Cardiac septum (tissue), 1 donor: ENCODE measurements at regions not wholly inside any gene's neighbourhood (a gene's known extent, or its start where the extent isn't known, plus 50 kb on each side); places are given as distances from the start of the nearest gene placed in this dataset.
A peak's percentile ranks its signal among the peaks of the same experiment; 100 is the strongest.
"Not testable (repeated sequence)": the region's sequence is repeated elsewhere in the genome, so short reads cannot be mapped to it uniquely, and the experiment has no call there.

Experiments
- DNase-seq: peaks from one replicate; pipeline ENCODE4 v3.0.0-alpha.2; 2020; ENCODE audit warnings: low spot score
- intact Hi-C: fragments of 100-400 bp; cut with DNase I; formaldehyde crosslinking; loops from one replicate; pipeline ENCODE4 v1.14.0; 2022
- donor health status: DM: no; HTN: no; CAD: no.

DNA sequence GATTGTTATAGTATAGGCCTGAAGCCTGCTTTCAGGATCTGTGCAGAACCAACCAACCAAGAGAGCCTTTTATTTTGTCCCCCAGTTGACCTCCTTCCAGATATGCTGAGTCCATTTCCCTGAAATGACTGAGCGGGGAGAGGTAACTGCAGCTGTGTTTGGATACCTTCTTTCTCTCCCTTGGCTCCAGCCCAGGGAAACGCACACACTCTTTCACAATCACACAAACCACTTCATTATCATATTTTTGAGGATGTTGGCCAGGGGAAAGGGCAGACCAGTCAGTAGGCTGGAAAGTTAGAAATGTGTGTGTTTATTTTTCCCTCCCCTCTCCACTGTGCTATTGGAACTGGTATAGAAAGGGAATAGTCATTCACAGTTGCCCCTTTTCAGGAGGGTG, 417.7 kb upstream of the TBL1XR1 start:
- intact Hi-C loops: loop anchor here (10.0 kb wide), 2 partner anchors 470 to 550 kb away; no protein-coding TSS in a partner anchor
- peak; percentile 88 for DNase-seq

DNA sequence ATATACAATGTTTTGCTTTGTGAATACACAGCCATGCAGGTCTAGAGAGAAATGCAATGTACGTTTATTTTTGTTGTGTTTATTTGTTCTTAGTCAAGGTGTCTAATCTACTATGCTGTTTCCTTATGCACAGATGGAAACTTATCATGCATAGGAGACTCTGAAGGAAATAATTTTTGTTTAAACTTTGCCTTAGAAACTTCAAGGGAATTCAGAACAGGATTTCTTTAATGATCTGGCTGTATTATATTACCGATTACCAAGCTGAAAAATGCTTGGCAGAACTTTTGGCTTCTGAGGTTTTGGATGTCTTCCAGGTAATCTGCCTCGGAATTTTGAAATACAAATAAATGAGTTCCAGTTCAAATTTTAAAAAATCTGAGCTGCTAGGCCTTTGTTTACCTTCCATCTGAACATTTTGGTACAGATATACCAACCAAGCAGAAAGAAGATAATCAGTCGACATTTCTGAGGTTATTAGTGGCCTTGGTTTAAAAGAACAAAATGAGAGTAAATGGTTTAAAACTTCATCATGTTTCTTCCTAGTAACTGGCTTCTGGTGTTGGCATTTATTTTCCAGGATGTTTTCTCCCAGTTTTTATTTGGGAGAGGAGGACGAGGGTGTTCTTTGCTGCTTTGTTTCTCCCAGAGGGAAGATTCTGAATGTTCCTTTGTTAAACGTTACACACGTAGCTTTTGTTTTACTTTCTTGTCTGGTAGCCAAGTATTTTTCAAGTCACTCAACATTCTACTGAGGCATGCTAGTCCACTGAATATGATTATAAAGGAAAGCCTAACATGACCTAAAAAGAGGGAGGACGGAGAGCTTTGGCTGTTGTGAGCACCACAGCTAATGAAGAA, 421.8 kb upstream of the TBL1XR1 start:
- DNase-seq: no peak
- intact Hi-C loops: loop anchor here (10.0 kb wide), 2 partner anchors 466 to 554 kb away; no protein-coding TSS in a partner anchor

DNA sequence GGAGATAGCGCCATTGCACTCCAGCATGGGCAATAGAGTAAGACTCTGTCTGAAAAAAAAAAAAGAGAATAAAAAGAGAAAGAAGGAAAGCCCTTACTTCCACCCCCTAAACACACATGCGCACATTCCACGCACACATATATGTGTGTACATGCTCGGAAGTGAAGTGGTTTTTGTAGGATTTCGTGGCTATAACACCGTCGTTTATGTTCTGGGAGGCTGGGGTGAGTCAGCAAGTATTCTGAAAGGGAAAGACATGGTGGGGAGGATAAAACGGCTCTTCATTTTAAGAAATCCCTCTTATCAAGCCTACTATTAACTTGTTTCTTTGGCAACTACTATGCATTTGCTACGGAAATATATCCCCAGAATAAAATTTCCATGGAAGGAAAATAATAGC, 422.8 kb upstream of the TBL1XR1 start:
- intact Hi-C loops: loop anchor here (10.0 kb wide), 1 partner anchor 425 kb away; the partner anchor contains the start of gene TBL1XR1
- DNase-seq: no peak

DNA sequence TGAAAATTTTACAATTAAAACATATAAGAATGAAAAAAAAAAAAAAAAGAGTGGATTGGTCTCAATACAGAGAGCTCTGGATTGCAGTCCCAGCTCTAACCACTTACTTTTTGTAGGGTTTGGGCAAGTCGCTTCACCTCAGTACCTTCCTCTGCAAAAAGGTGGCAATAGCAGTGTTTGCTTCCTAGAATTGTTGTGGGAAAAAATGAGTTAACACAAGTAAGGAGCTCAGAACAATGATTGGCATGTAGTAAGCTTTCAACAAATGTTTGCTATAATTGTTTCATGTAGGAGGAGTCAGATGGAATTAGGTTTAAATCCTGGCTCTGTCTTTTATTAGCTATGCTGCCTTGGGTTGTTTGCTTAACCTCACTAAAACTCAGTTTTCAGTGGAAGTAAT, 425.2 kb upstream of the TBL1XR1 start:
- intact Hi-C loops: loop anchor here (10.0 kb wide), 1 partner anchor 428 kb away; the partner anchor contains the start of gene TBL1XR1
- no peak for DNase-seq

DNA sequence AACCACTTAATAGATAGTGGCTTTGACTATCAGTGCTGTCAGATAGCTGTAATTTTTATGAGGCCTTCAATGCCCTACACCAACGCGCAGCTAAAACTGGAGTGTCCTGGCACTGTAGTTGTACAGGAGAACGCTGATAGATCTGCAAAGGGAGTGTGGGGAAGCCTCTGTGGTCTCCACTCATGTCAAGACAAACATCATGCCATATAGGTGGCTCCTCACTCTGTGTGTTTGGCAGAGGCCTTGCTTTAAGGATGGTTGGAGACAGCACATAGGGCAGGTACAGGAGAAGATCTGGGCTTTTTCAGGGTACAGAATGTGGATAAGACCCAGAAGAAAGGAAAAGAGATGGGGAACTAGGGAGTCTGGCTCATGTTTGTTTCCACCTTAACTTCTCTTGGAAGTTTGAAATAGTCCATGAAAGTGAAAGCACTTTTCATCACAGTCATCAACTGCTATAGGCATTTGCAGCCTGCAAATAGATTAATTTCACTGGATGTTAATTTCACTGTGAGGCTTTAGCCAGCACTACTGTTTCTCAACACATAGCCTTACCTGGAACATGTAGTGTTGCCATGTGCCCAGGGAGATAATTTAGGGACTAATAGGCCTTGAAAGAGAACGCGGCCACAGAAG, 425.8 kb upstream of the TBL1XR1 start:
- DNase-seq: no peak
- intact Hi-C loops: loop anchor here (10.0 kb wide), 1 partner anchor 428 kb away; the partner anchor contains the start of gene TBL1XR1

DNA sequence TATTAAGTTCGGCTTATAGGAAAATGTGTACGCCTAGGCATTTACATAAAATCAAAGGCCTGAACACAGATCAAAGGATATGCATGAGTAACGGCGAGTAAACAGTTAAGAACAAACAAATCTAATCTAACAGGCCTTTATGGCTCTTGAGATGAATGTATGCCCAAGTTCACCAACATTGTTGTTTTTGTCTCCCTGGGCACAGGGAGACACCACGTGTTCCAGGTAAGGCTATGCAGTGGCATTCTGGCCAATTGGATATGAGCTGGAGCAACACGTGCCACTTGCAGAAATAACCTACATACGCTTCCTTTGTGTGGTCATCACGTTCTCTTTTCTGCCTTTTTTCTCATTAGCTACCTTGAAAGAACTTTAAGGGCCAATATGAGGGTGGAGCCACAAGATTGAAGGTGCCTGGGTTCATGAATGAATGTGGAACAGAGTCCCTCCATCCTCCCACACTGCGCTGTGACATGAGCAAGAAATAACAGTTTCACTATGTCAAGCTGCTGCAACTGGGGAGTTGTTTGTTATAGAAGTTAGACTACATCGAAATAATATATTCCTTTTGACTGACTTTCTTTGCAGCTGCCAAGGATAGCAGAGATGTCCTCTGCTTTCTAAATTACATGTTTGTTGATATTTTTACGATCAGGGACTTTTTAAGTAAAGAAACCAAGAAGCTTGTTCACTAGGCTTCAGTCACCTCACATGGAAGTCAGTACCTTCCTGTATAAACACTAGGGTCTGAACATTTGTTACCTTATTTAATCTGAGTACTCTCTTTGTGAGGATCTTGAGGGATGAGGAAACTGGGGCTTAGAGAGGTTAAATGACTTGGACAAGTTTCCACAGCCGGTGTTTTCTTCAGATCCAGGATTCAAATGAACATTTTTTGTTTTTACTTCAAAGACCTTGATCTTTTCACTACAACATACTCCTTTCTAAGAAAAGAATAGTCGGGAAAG, 427.5 kb upstream of the TBL1XR1 start:
- no peak for DNase-seq
- intact Hi-C loops: loop anchor here (10.0 kb wide), 1 partner anchor 430 kb away; the partner anchor contains the start of gene TBL1XR1

DNA sequence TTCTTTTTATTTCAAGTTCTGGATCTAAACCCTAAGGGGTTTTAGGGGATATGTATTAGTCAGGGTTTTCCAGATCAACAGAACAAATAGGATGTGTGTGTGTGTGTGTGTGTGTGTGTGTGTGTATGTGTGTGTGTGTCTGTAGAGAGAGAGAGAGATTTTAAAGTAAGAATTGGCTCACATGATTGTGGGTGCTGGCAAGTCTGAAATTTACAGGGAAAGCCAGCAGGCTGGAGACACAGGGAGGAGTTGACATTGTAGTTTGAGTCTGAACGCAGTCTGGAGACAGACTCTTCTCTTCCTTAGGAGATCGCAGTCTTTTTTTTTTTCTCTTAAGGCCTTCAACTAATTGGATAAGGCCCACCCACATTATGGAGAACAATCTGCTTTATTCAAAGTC, 428.8 kb upstream of the TBL1XR1 start:
- intact Hi-C loops: loop anchor here (10.0 kb wide), 1 partner anchor 431 kb away; the partner anchor contains the start of gene TBL1XR1
- DNase-seq: no peak

DNA sequence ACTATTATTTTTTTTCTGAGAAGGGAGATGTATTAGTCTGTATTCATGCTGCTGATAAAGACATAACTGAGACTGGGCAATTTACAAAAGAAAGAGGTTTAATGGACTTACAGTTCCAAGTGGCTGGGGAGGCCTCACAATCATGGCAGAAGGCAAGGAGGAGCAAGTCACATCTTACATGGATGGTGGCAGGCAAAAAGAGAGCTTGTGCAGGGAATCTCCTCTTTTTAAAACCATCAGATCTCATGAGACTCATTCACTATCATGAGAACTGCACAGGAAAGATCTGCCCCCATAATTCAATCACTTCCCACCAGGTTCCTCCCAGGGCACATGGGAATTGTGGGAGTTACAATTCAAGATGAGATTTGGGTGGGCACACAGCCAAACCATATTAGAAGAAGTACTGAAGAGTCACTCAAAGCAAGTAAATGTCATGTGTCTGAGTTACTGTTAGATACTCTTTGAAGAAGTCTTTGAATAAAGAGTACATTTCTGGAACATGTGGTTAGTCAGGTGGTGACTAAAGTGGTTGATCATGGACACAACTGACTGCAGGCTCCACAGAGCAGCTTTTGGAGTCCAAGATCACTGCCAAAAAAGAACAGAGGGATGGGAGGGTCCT, 430.9 kb upstream of the TBL1XR1 start:
- intact Hi-C loops: loop anchor here (10.0 kb wide), 1 partner anchor 433 kb away; the partner anchor contains the start of gene TBL1XR1
- DNase-seq: not testable (repeated sequence)

DNA sequence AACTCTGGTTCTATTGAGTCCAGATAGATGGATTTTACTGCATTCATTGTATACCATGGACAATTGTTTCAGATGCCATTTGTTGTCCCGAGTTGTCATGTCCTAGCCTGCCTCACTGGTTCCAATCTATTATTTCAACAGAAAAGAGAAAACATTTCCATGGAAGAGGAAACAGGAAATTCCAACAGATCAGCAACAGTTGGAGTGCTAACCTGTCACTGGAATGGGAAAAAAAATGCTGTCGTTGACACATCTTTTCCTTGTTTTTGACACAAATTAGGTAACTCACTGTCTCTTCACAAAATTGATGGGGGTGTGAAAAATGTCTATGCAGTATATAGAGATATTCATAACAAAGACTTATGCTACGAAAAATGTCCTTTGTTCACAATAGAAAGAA, 432.0 kb upstream of the TBL1XR1 start:
- intact Hi-C loops: loop anchor here (10.0 kb wide), 1 partner anchor 434 kb away; the partner anchor contains the start of gene TBL1XR1
- no peak for DNase-seq

DNA sequence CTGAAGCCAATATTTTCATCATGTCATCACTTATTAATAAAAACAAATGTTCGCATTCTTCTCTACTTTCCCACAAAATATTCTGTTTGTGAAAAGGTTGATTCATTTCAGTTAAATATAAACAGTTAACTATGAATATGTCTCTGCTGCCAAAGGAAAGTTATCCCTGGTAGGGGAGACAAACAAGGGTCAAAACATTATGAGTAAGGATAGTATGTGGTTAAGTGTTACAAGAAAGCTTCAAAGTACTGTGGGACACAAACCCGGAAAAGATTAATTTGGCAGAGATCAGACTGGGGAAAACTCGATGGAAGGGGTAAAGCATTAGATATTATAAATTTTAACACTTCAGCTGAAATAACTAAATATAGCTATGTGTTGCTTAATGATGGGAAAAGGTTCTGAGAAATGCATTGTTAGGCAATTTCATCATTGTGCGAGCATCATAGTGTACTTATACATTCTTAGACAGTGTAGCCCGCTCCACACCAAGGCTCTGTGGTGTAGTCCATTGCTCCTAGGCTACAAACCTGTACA, 436.5 kb upstream of the TBL1XR1 start:
- intact Hi-C loops: no loop called here
- DNase-seq: no peak

DNA sequence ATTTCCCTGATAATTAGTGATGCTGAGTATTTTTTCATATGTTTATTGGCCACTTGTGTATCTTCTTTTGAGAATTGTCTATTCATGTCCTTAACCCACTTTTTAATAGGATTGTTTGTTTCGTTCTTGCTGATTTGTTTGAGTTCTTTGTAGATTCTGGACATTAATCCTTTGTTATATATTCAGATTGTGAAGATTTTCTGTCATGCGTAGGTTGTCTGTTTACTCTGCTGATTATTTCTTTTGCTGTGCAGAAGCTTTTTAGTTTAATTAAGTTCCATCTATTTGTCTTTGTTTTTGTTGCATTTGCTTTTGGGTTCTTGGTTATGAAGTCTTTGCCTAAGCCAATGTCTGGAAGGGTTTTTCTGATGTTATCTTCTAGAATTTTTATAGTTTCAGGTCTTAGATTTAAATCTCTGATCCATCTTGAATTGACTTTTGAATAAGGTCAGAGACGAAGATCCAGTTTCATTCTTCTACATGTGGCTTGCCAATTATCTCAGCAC, 438.4 kb upstream of the TBL1XR1 start:
- intact Hi-C loops, DNase-seq: not testable (repeated sequence)

DNA sequence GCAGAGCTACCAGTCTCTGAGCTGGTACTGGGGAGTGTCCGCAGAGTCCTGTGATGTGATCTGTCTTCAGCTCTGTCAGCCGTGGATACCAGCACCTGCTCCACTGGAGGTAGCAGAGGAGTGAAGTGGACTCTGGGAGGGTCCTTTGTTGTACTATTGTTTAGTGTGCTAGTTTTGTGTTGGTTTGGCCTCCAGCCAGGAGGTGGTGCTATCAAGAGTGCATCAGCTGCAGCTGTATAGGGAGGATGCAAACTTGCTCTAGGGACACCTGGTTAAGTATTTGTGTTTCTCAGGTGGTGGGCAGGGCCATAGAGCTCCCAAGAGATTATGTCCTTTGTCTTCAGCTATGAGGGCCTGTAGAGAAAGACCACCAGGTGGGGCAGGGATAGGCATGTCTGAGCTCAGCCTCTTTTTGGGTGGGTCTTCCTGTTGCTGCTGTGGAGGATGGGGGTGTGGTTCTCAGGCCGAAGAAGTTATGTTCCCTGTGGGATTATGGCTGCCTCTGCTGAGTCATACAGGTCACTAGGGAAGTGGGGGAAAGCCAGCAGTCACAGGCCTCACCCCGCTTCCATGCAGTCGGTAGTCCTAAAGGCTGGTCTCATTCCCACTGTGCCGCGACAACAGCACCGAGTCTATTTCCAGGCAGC, 443.2 kb upstream of the TBL1XR1 start:
- intact Hi-C loops: no loop called here

DNA sequence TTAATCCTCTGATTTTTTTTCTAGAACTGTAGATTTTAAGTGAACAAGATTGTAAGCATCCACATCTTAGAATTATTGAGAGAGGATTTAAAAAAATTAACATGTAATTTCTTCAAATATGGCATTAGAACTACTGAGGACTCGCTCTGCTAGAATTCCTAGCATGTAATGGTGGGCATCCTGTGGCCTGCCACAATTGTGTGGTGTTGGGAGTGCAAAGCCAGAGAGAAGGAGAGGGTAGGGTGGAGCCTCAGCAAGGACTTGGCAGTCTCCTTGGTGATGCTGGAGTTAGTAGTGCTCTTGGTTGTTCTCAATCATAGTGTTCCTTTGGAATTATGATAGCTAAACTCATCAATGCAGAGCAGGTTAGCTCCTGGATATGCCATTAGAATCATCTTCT, 443.9 kb upstream of the TBL1XR1 start:
- intact Hi-C loops: no loop called here
- no peak for DNase-seq

More for the DNA sequence above, 443.2 kb upstream of the TBL1XR1 start:
- no peak for DNase-seq

DNA sequence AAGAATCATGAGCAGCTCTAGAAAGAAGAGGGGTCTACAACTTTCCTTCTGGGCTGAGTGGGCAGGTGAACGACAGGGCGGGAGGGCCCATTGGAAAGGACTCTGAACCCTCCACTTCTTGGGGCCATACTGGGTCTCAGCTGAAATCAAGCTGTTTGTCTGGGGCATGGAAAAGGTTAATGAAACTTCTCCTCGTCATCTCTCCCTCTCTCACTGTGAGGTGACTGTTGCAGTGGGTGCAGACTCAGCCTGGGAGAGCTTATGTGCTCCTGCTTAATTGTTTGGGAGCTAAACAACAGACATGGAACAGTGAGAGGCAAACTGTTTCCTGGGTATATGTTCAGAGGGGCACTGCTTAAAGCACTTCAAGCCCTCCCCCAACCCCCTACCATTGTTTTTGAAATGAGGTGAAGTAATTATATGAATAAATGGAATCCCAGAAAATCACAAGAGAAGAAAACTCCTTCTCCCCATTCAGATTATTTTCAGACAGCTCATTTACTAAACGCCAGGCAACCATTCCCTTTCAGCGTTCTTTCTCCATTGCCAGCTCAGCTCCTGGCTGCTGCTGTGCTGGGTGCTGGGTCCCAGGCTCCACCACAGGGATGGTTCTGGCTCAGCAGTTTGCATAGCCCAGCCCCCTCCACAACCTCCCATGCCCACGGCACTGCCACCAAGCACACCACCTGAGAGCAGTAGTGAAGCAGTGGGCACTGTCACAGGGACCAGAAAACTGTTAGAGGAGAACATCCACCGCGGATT, 444.9 kb upstream of the TBL1XR1 start:
- no peak for DNase-seq
- intact Hi-C loops: no loop called here

DNA sequence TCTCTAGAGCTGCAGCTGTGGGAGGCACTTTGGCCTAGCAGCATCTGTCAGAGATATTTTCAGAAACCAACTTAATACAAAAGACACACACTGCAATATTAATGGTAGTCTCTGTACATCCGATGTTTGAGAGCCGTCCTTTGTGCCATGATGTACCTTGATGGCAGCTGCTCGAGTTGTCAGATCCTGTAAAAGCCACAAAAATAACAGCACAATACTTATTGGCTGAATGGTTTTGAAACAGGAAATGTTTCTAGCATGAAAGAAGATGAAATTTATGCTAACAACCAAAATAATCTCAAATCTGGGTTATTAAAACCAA, 445.5 kb upstream of the TBL1XR1 start:
- intact Hi-C loops: no loop called here

DNA sequence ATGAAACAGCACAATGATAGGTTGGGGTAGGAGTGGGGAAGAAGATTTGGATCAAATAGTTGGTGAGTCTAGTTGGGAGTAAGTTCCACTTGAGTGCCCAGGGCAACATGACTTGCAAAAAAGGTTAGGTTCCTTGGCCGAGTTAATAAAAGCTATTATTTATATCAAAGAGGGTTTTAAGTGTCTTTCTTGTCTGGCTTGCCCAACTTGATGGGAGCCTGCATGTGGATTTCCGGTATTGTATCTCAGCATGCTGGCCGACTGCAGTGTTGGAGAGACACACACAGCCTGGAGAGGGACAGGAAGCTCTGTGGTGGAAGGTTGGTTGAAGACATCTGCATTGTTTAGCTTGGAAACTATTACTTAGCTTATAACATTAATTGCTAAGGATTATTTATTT, 449.5 kb upstream of the TBL1XR1 start:
- no peak for DNase-seq
- intact Hi-C loops: no loop called here

More for the DNA sequence above, 445.5 kb upstream of the TBL1XR1 start:
- DNase-seq: no peak

DNA sequence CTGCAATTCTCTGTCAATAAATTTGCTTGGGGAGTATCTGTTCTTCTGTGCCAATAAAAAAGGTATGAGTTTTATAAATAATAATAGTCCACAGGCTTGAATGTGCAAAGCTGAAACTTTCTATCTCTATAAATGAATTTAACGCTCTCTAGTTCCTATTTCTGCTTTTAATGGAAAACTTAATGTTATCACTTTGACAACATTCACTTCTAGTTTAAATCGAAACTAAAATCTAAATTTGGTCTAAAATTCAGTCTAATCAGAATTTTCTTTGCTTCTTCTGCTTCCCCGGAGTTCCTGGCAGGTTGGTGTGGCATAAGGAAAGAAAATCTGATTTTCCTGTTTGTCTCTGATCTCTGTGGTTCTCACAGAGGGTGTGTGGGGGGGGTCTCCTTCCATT, 450.1 kb upstream of the TBL1XR1 start:
- intact Hi-C loops: no loop called here
- DNase-seq: no peak
